HEK293T (cell line): ENCODE measurements at regions not wholly inside any gene's neighbourhood (a gene's known extent, or its start where the extent isn't known, plus 50 kb on each side); places are given as distances from the start of the nearest gene placed in this dataset.

Source experiments
- BHLHE40 ChIP-seq: fragments of 450-650 bp; IDR thresholded peaks from 2 replicates; pipeline ENCODE4 v1.6.1; 2016; ENCODE audit warnings: mild to moderate bottlenecking, moderate library complexity, borderline replicate concordance
- NFRKB ChIP-seq: fragments of 450-650 bp; IDR thresholded peaks from 2 replicates; pipeline ENCODE4 v1.6.1; 2016; ENCODE audit warnings: mild to moderate bottlenecking, moderate library complexity
- SP1 ChIP-seq: fragments of 450-650 bp; IDR thresholded peaks from 2 replicates; pipeline ENCODE4 v1.6.1; 2017
- SUZ12 ChIP-seq: fragments of 450-650 bp; IDR thresholded peaks from 2 replicates; pipeline ENCODE4 v1.6.1; 2016; ENCODE audit warnings: mild to moderate bottlenecking
- TARDBP ChIP-seq: fragments of 450-650 bp; IDR thresholded peaks from 2 replicates; pipeline ENCODE4 v1.6.1; 2016

- TF ChIP-seq TARDBP = no peak
- TF ChIP-seq SP1 = no peak
- no peak for TF ChIP-seq SUZ12
- TF ChIP-seq BHLHE40 = no peak
- no peak for TF ChIP-seq NFRKB
Observed at GRCh38 chr12:116506697-116507064, 52.5 kb upstream of the MAP1LC3B2 start.
